Progenitor cell of endocrine pancreas (in vitro differentiated cells): ENCODE measurements at regions not wholly inside any gene's neighbourhood (a gene's known extent, or its start where the extent isn't known, plus 50 kb on each side); places are given as distances from the start of the nearest gene placed in this dataset.

Experiments used
- DNase-seq: peaks from one replicate; pipeline ENCODE4 v3.0.0; 2021; ENCODE audit warnings: low spot score; ENCODE audit not compliant: unreplicated experiment
- H3K27ac Mint-ChIP-seq: 2 replicates; pipeline ENCODE4 v1.8.0; 2021; ENCODE audit warnings: mild to moderate bottlenecking, moderate library complexity, mixed read lengths
- H3K27me3 Mint-ChIP-seq: 2 replicates; pipeline ENCODE4 v1.8.0; 2021; ENCODE audit warnings: mixed read lengths
- H3K36me3 Mint-ChIP-seq: 2 replicates; pipeline ENCODE4 v1.8.0; 2022; ENCODE audit warnings: mixed read lengths; ENCODE audit not compliant: insufficient read depth
- H3K4me1 Mint-ChIP-seq: 2 replicates; pipeline ENCODE4 v1.8.0; 2021; ENCODE audit warnings: low read depth, mixed read lengths
- H3K4me3 Mint-ChIP-seq: 2 replicates; pipeline ENCODE4 v1.8.0; 2021; ENCODE audit warnings: low read depth, mild to moderate bottlenecking, moderate library complexity, mixed read lengths
- H3K9me3 Mint-ChIP-seq: 2 replicates; pipeline ENCODE4 v1.8.0; 2021; ENCODE audit warnings: low read depth, mixed read lengths
- TF ChIP-seq, protein P1 (sequence below): fragments of 200-600 bp; sonication (generic); IDR thresholded peaks from one replicate; pipeline ENCODE4 v1.5.0; 2021; ENCODE audit warnings: antibody characterized with exemption, mild to moderate bottlenecking; ENCODE audit not compliant: unreplicated experiment

DNA sequence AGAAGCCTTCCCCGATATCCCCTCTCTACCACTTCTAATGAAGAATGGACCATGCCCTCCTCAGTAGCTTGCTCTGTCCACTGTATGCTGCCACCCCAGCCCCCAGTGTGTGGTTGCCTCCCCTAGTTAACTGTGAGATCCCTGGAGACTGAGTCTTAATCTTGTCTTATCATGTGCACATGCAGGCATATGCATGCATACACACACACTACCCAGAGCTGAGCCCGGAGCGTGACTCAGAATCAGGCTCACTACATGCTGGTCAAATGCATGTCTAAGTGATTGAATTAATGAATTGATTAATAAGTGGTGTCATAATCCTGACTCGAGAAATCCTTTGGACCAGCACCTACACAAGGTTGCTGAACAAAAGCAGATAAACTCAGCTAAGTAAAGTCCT lies 99.4 kb downstream of the CCT6B start:
- TF ChIP-seq, protein P1, sequence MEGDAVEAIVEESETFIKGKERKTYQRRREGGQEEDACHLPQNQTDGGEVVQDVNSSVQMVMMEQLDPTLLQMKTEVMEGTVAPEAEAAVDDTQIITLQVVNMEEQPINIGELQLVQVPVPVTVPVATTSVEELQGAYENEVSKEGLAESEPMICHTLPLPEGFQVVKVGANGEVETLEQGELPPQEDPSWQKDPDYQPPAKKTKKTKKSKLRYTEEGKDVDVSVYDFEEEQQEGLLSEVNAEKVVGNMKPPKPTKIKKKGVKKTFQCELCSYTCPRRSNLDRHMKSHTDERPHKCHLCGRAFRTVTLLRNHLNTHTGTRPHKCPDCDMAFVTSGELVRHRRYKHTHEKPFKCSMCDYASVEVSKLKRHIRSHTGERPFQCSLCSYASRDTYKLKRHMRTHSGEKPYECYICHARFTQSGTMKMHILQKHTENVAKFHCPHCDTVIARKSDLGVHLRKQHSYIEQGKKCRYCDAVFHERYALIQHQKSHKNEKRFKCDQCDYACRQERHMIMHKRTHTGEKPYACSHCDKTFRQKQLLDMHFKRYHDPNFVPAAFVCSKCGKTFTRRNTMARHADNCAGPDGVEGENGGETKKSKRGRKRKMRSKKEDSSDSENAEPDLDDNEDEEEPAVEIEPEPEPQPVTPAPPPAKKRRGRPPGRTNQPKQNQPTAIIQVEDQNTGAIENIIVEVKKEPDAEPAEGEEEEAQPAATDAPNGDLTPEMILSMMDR = no peak
- Mint-ChIP-seq H3K4me3 (no peak overlapping the region), H3K4me1 (no peaks in the 10 kb centered on the region), H3K36me3 (no peaks in the 10 kb centered on the region), H3K27me3 (peaks cover 4% of the 10 kb centered on the region), H3K27ac (no peak overlapping the region), H3K9me3 (no peaks in the 10 kb centered on the region)
- DNase-seq = no peak

DNA sequence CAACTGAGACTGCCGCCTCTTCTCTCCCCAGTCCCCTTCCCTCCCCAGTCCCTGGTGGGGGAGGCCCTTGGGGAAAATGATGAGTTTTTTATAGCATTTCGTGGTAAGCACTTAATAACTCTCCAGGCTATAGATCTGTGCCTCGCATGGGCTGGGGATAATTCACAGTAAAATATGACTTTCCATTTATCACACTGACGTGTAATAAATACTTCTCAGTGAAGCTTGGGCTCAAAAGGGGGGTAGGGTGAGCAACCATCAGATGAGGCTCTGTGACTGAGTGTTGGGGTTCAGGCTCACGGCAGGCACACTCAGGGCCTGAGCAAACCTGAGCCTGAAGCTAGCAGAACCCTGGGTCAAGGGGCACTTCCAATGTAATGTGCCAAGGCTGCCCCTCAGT lies 101.6 kb downstream of the CCT6B start:
- no peak for DNase-seq
- H3K36me3 Mint-ChIP-seq = no peaks in the 10 kb centered on the region
- no peak overlapping the region for H3K4me3 Mint-ChIP-seq
- no peaks in the 10 kb centered on the region for H3K4me1 Mint-ChIP-seq
- TF ChIP-seq, protein P1 = no peak
- no peaks in the 10 kb centered on the region for H3K9me3 Mint-ChIP-seq
- H3K27me3 Mint-ChIP-seq = peaks cover 7% of the 10 kb centered on the region
- H3K27ac Mint-ChIP-seq = no peak overlapping the region

DNA sequence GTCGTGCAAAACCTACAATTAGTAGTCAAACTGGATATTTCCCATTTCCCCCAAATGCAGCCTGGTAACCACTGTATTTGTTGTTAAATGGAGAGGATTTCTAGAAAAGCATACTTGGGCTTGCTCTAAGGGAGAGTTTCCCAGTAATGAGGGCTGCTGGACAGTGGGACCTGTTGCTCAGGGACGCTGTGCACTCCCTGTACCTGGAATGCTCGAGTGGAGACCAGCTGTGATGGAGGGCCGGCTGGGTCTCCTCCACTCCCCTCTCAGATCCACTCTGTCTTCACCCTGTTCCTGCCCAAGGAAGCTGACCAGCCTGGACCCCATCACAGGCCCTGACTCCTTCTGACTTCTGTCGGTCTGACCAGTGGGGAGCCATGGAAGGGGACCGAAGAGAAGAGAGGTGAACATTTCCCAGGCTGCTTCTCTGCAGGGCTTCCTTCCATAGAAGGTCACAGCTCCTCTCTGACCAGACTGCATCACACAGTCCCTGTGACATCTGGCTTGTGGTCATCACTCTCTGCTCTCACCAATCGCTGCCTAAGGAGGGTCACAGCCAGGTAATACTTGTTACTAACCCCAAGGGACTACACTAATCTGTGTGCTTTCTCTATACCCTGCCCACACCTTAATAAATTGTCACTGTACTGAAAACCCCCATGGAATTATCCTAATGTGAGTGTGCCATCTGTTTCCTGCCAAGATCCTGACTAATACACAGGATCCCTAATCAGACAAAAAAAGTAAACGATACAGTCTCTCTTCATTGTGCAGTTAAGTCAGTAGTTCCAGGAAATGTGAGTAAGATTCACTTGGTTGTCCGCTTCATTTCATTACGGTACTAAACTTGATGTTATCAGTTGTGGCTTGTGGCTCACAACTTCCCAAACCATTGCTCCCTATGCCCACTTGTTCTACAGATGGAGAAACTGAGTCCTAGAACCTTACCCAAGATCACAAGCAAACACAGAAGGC lies 102.4 kb downstream of the CCT6B start:
- no peaks in the 10 kb centered on the region for H3K36me3 Mint-ChIP-seq
- H3K4me3 Mint-ChIP-seq = no peak overlapping the region
- peaks cover 10% of the 10 kb centered on the region for H3K27me3 Mint-ChIP-seq
- no peaks in the 10 kb centered on the region for H3K4me1 Mint-ChIP-seq
- TF ChIP-seq, protein P1 = no peak
- no peaks in the 10 kb centered on the region for H3K9me3 Mint-ChIP-seq
- H3K27ac Mint-ChIP-seq = no peak overlapping the region
- DNase-seq = no peak

DNA sequence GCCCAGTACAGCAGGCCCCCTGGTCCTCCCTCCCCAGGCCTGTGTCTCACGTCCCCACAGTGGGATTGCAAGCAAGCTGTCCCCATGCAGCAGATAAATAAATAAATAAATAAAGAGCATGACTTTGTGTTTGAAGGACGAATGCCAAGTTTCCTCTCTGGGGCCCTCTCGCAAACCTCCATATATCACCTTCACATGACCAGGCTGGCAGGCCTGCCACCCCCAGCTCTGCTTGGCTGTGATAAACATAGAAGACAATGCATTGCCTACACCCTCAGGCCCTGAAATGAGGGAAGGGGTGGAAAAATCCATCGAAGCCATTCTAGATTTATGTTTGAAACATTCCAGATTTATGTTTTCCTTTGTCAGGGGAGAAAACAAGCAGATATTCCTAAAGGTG lies 107.3 kb downstream of the CCT6B start:
- Mint-ChIP-seq H3K27me3 (peaks cover 5% of the 10 kb centered on the region), H3K9me3 (no peaks in the 10 kb centered on the region), H3K27ac (no peak overlapping the region), H3K36me3 (no peaks in the 10 kb centered on the region), H3K4me1 (no peaks in the 10 kb centered on the region), H3K4me3 (no peak overlapping the region)
- TF ChIP-seq, protein P1 = no peak
- DNase-seq = no peak

DNA sequence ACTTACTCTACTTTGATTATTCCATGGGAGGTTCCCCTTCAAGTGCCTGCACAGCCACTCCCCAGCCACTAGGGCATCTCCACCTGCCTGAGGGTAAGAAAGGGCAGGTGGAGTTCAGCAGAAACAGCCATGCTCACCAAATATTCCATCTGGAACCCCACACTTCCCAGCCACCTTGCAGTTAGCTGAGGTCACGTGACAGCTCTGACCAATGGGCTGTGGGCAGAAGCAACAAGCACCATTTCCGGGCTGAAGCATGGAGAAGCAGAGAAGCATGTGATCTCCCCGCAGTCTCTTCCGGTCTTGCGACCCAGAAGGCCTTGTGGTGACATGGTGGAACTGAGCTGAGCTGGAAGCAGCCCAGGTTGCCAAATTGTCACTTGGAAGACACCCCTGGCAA lies 108.6 kb downstream of the CCT6B start:
- no peak for DNase-seq

More for the DNA sequence above, 108.6 kb downstream of the CCT6B start:
- Mint-ChIP-seq H3K27me3 (peaks cover 5% of the 10 kb centered on the region), H3K9me3 (no peaks in the 10 kb centered on the region), H3K4me3 (no peak overlapping the region), H3K4me1 (no peaks in the 10 kb centered on the region), H3K27ac (no peak overlapping the region), H3K36me3 (no peaks in the 10 kb centered on the region)
- TF ChIP-seq, protein P1 = peak; percentile 25
